OCI-LY7 (cell line): ENCODE measurements at regions not wholly inside any gene's neighbourhood (a gene's known extent, or its start where the extent isn't known, plus 50 kb on each side); places are given as distances from the start of the nearest gene placed in this dataset.

Source experiments
- EZH2phosphoT487 ChIP-seq: fragments of 200-600 bp; sonication (generic); IDR thresholded peaks from 2 replicates; pipeline ENCODE4 v1.6.1; 2018; ENCODE audit warnings: low read depth, borderline replicate concordance, mild to moderate bottlenecking, mixed run types, antibody characterized with exemption, low read length, moderate library complexity, mixed read lengths
- TF ChIP-seq, protein P1 (sequence below): fragments of 200-600 bp; sonication (generic); conservative IDR thresholded peaks from 2 replicates; pipeline ENCODE4 v1.5.1; 2014; ENCODE audit warnings: mild to moderate bottlenecking, antibody characterized with exemption, low read length, moderate library complexity, mixed read lengths

DNA sequence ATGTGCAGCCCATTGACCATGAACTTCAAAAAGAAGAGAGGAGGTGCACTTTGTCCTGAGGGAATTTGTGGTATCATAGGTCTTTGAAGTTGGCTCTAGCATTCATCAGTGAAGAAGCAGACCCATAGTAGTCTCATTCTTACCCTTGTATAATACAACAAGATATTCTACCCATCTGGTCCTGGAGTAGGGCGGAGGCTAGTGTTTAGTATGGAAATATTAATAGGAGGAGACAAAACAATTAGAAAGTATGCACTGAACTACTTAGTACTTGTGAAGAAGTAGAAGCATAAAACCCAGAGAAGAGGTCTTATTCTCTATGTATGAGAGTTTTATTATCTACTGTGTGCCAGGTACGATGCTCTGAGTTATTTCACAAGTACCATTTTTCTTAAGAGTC lies 189.0 kb downstream of the AASDH start:
- TF ChIP-seq, protein P1, sequence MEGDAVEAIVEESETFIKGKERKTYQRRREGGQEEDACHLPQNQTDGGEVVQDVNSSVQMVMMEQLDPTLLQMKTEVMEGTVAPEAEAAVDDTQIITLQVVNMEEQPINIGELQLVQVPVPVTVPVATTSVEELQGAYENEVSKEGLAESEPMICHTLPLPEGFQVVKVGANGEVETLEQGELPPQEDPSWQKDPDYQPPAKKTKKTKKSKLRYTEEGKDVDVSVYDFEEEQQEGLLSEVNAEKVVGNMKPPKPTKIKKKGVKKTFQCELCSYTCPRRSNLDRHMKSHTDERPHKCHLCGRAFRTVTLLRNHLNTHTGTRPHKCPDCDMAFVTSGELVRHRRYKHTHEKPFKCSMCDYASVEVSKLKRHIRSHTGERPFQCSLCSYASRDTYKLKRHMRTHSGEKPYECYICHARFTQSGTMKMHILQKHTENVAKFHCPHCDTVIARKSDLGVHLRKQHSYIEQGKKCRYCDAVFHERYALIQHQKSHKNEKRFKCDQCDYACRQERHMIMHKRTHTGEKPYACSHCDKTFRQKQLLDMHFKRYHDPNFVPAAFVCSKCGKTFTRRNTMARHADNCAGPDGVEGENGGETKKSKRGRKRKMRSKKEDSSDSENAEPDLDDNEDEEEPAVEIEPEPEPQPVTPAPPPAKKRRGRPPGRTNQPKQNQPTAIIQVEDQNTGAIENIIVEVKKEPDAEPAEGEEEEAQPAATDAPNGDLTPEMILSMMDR, result no peak
- no peak for TF ChIP-seq EZH2phosphoT487
